ENCODE measurements at regions not wholly inside any gene's neighbourhood (a gene's known extent, or its start where the extent isn't known, plus 50 kb on each side); places are given as distances from the start of the nearest gene placed in this dataset.

DNA sequence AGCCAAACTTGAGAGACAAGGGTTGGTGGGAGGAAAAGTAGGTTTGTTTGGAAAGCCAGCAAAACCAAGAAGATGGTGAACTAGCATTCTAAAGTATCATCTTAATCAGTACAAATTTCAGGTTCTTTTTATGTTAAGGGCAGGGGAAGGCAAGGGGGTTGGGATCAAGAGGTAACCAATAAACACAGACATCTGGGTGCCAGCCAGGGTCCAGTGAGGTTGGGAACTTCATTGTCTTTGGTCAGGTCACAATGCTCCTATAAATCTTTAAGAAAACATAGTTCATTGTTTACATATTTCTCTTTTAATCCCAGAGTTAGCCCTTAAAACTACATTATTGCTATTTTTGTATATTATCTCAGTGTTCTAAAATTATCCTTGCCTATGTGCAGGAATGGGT is 126.2 kb upstream of the NR5A2 start:
- TF ChIP-seq, protein P1, sequence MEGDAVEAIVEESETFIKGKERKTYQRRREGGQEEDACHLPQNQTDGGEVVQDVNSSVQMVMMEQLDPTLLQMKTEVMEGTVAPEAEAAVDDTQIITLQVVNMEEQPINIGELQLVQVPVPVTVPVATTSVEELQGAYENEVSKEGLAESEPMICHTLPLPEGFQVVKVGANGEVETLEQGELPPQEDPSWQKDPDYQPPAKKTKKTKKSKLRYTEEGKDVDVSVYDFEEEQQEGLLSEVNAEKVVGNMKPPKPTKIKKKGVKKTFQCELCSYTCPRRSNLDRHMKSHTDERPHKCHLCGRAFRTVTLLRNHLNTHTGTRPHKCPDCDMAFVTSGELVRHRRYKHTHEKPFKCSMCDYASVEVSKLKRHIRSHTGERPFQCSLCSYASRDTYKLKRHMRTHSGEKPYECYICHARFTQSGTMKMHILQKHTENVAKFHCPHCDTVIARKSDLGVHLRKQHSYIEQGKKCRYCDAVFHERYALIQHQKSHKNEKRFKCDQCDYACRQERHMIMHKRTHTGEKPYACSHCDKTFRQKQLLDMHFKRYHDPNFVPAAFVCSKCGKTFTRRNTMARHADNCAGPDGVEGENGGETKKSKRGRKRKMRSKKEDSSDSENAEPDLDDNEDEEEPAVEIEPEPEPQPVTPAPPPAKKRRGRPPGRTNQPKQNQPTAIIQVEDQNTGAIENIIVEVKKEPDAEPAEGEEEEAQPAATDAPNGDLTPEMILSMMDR (conservative IDR thresholded peaks at IDR 0.05; ENCODE audit: low read depth, low read length): no peak
- no peak for TF ChIP-seq EZH2 (IDR thresholded peaks at IDR 0.05; ENCODE audit: borderline replicate concordance, low read depth, low read length, poor library complexity, severe bottlenecking)

Measured in A673 (cell line).